Left ventricle myocardium inferior (tissue), 1 donor: ENCODE measurements at regions not wholly inside any gene's neighbourhood (a gene's known extent, or its start where the extent isn't known, plus 50 kb on each side); places are given as distances from the start of the nearest gene placed in this dataset.
"Not testable (repeated sequence)": the region's sequence is repeated elsewhere in the genome, so short reads cannot be mapped to it uniquely, and the experiment has no call there.

ENCODE experiments used
- DNase-seq: peaks from one replicate; pipeline ENCODE4 v3.0.0-alpha.2; 2020
- H3K27ac ChIP-seq: fragments of 200-600 bp; replicated peaks from 2 replicates; pipeline ENCODE4 v1.8.0; 2021
- H3K27me3 ChIP-seq: fragments of 200-600 bp; 2 replicates; pipeline ENCODE4 v1.8.0; 2021; ENCODE audit warnings: low read depth
- H3K36me3 ChIP-seq: fragments of 200-600 bp; 2 replicates; pipeline ENCODE4 v1.8.0; 2021
- H3K4me1 ChIP-seq: fragments of 200-600 bp; 2 replicates; pipeline ENCODE4 v1.8.0; 2021
- H3K4me3 ChIP-seq: fragments of 200-600 bp; 2 replicates; pipeline ENCODE4 v1.8.0; 2021; ENCODE audit warnings: mild to moderate bottlenecking, moderate library complexity
- H3K9me3 ChIP-seq: fragments of 200-600 bp; replicated peaks from 2 replicates; pipeline ENCODE4 v1.8.0; 2021
- intact Hi-C: fragments of 100-400 bp; cut with micrococcal nuclease; formaldehyde crosslinking; loops from one replicate; pipeline ENCODE4 v1.11.0; 2022
- TF ChIP-seq, protein P1 (sequence below): fragments of 200-600 bp; IDR thresholded peaks from 2 replicates; pipeline ENCODE4 v1.8.0; 2021; ENCODE audit warnings: antibody characterized with exemption, mild to moderate bottlenecking, borderline replicate concordance
- donor health status: DM: no; HTN: yes; CAD: no; lungs with severe emphysema.

DNA sequence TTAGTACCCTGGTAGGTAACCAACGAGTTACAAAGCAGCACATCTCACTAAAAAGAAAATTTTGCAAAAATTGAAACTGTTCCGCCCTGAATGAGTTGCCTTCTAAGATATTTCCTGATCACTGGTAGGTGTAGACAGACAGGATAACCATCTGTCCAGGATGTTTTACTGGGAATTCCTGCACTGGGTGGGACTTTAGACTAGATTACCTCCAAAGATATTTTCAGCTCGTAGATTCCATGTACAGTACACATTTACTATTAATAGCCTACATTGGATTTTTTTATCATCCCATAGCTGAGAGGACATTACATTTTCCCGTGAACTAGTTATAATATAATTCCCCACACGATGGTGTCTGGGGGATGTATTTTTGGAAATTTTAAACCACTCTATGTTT lies 139.6 kb downstream of the DYRK2 start:
- intact Hi-C loops = no loop called here
- no peaks in the 10 kb centered on the region for H3K9me3 ChIP-seq
- TF ChIP-seq, protein P1, sequence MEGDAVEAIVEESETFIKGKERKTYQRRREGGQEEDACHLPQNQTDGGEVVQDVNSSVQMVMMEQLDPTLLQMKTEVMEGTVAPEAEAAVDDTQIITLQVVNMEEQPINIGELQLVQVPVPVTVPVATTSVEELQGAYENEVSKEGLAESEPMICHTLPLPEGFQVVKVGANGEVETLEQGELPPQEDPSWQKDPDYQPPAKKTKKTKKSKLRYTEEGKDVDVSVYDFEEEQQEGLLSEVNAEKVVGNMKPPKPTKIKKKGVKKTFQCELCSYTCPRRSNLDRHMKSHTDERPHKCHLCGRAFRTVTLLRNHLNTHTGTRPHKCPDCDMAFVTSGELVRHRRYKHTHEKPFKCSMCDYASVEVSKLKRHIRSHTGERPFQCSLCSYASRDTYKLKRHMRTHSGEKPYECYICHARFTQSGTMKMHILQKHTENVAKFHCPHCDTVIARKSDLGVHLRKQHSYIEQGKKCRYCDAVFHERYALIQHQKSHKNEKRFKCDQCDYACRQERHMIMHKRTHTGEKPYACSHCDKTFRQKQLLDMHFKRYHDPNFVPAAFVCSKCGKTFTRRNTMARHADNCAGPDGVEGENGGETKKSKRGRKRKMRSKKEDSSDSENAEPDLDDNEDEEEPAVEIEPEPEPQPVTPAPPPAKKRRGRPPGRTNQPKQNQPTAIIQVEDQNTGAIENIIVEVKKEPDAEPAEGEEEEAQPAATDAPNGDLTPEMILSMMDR = no peak
- H3K27me3 ChIP-seq = no peaks in the 10 kb centered on the region
- DNase-seq = no peak
- no peak overlapping the region for H3K4me3 ChIP-seq
- H3K36me3 ChIP-seq = no peaks in the 10 kb centered on the region
- peaks cover 42% of the 10 kb centered on the region for H3K4me1 ChIP-seq
- peak overlapping the region; percentile 13 for H3K27ac ChIP-seq

- Histone ChIP-seq H3K4me3 (no peak overlapping the region), H3K27me3 (no peaks in the 10 kb centered on the region), H3K27ac (no peak overlapping the region), H3K36me3 (no peaks in the 10 kb centered on the region), H3K9me3 (no peaks in the 10 kb centered on the region), H3K4me1 (peaks cover 34% of the 10 kb centered on the region)
- intact Hi-C loops = no loop called here
- TF ChIP-seq, protein P1 = no peak
- DNase-seq = no peak
Observed at GRCh38 chr12:67789266-67789665, 140.7 kb downstream of the DYRK2 start.

DNA sequence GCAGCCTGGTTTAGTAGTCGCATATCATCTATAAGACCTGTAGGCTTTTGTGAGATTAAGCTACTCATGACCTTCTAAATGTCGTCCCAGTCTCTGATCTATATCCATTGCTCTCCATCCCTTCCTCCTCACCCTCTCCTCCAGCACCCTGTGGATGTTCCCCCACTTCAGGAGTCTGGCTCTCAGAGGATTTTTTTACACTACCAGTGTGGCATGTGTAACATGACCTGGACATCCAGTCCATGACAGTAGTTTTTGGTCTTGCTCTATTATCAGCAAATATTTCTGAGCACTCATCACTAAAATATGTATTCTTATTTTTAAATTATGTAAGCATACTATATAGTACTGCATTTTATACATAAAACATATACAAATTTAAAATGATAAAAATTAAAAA lies 142.1 kb downstream of the DYRK2 start:
- no peak for DNase-seq
- Histone ChIP-seq H3K36me3 (no peaks in the 10 kb centered on the region), H3K4me1 (peaks cover 28% of the 10 kb centered on the region), H3K4me3 (no peak overlapping the region), H3K9me3 (no peaks in the 10 kb centered on the region), H3K27ac (no peak overlapping the region), H3K27me3 (no peaks in the 10 kb centered on the region)
- intact Hi-C loops = loop anchor here (10.0 kb wide), 1 partner anchor 126 kb away; no protein-coding TSS in a partner anchor
- TF ChIP-seq, protein P1 = no peak

GRCh38 chr12:67791362-67791761 lies 142.8 kb downstream of the DYRK2 start:
- H3K4me1 ChIP-seq = peaks cover 22% of the 10 kb centered on the region
- H3K9me3 ChIP-seq, H3K27me3 ChIP-seq, H3K36me3 ChIP-seq, H3K27ac ChIP-seq, DNase-seq, H3K4me3 ChIP-seq: not testable (repeated sequence)
- intact Hi-C loops = loop anchor here (10.0 kb wide), 1 partner anchor 127 kb away; no protein-coding TSS in a partner anchor

GRCh38 chr12:67792185-67792584 lies 143.6 kb downstream of the DYRK2 start:
- intact Hi-C loops = loop anchor here (10.0 kb wide), 1 partner anchor 127 kb away; no protein-coding TSS in a partner anchor
- H3K9me3 ChIP-seq = no peaks in the 10 kb centered on the region
- H3K27me3 ChIP-seq = no peaks in the 10 kb centered on the region
- DNase-seq = no peak
- TF ChIP-seq, protein P1 = no peak
- H3K4me1 ChIP-seq = peaks cover 30% of the 10 kb centered on the region
- no peak overlapping the region for H3K27ac ChIP-seq
- H3K36me3 ChIP-seq = no peaks in the 10 kb centered on the region
- H3K4me3 ChIP-seq = peak overlapping the region; percentile 5

DNA sequence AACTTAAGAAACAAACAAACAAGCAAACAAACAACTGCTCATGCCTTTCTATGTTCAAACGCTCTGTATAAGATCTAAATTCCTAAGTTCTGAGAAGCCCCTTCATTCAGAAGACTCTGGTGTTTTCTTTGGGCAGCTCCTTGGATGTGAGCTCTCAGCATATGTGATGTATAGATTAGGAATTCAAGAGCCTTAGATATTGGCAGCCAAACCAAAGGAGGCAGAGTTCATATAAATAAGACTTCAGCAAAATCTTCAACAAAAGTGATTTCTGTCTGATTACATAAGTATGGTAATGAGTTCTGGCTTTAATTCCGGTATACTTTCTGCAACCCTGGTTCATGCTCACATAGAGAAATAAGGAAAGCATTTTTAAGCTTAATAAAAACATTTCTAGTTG lies 145.6 kb downstream of the DYRK2 start:
- Histone ChIP-seq H3K27me3 (no peaks in the 10 kb centered on the region), H3K27ac (no peak overlapping the region), H3K9me3 (no peaks in the 10 kb centered on the region), H3K36me3 (no peaks in the 10 kb centered on the region), H3K4me1 (peaks cover 34% of the 10 kb centered on the region), H3K4me3 (no peak overlapping the region)
- TF ChIP-seq, protein P1 = no peak
- intact Hi-C loops = loop anchor here (10.0 kb wide), 1 partner anchor 129 kb away; no protein-coding TSS in a partner anchor
- no peak for DNase-seq
